H1 (cell line): ENCODE measurements at regions not wholly inside any gene's neighbourhood (a gene's known extent, or its start where the extent isn't known, plus 50 kb on each side); places are given as distances from the start of the nearest gene placed in this dataset.

Experiments used
- CTCF ChIA-PET: fragments of 300-600 bp; sonication (Branson Sonifier 250); formaldehyde crosslinking; loops from one replicate; lab custom pipeline; 2021; ENCODE audit not compliant: partially characterized antibody; lab: Charles Lee
- POLR2A ChIA-PET: fragments of 300-600 bp; sonication (Branson Sonifier 250); formaldehyde crosslinking; loops from one replicate; lab custom pipeline; 2021; ENCODE audit warnings: inconsistent platforms; ENCODE audit not compliant: partially characterized antibody; lab: Charles Lee
- DNase-seq, 2 experiments: peaks; one replicate each; pipeline versions ENCODE4 v3.0.0 to v3.0.0-alpha.2; 2010 to 2022; ENCODE audit warnings: low spot score in 2 of 2, low read depth in 1 of 2, mixed read lengths in 1 of 2
- FAIRE-seq: peaks from 2 replicates; lab custom pipeline; 2011; peaks lifted over from hg19 to GRCh38; lab: Jason Lieb, UNC
- H2AFZ ChIP-seq: 2 replicates; pipeline ENCODE4 v1.8.1; 2012; ENCODE audit warnings: low read length, inconsistent platforms
- H2AK5ac ChIP-seq: 2 replicates; pipeline ENCODE4 v1.6.1; 2013; ENCODE audit warnings: low read depth, low read length
- H2BK120ac ChIP-seq: replicated peaks from 2 replicates; pipeline ENCODE3; 2013; ENCODE audit warnings: low read depth, low read length, inconsistent platforms
- H2BK12ac ChIP-seq: 2 replicates; pipeline ENCODE4 v1.6.1; 2013; ENCODE audit warnings: low read depth, low read length
- H2BK15ac ChIP-seq: 2 replicates; pipeline ENCODE4 v1.6.1; 2013; ENCODE audit warnings: low read length
- H2BK20ac ChIP-seq: 2 replicates; pipeline ENCODE4 v1.6.1; 2013; ENCODE audit warnings: low read length
- H2BK5ac ChIP-seq: 2 replicates; pipeline ENCODE4 v1.6.1; 2013; ENCODE audit warnings: low read depth, low read length
- H3K14ac ChIP-seq: 2 replicates; pipeline ENCODE4 v1.6.1; 2013; ENCODE audit warnings: inconsistent platforms; ENCODE audit not compliant: insufficient read length
- H3K18ac ChIP-seq: 2 replicates; pipeline ENCODE4 v1.6.1; 2013; ENCODE audit warnings: low read length; ENCODE audit errors: extremely low read depth
- H3K23ac ChIP-seq: 2 replicates; pipeline ENCODE4 v1.6.1; 2013; ENCODE audit warnings: inconsistent platforms; ENCODE audit not compliant: insufficient read length
- H3K23me2 ChIP-seq: 2 replicates; pipeline ENCODE4 v1.6.1; 2013; ENCODE audit warnings: low read depth, low read length
- H3K27ac ChIP-seq: 2 replicates; pipeline ENCODE4 v1.6.1; 2011; ENCODE audit warnings: low read depth, low read length, inconsistent platforms
- H3K27me3 ChIP-seq, 4 experiments: replicated peaks in 1 of 4; 1 replicate in 1 of 4; 2 replicates in 3 of 4; pipeline versions ENCODE4 v1.6.1 to v1.8.1; 2011 to 2013; ENCODE audit warnings: low read length in 3 of 4, mild to moderate bottlenecking in 3 of 4, inconsistent platforms in 2 of 4, mixed read lengths in 2 of 4, moderate library complexity in 1 of 4; ENCODE audit not compliant: control insufficient read depth in 3 of 4, insufficient read depth in 3 of 4; ENCODE audit errors: extremely low read depth in 1 of 4
- H3K36me3 ChIP-seq, 4 experiments: 2 replicates each; pipeline versions ENCODE4 v1.6.1 to v1.8.1; 2011 to 2013; ENCODE audit warnings: mild to moderate bottlenecking in 4 of 4, low read length in 3 of 4, moderate library complexity in 2 of 4, control low read depth in 1 of 4, inconsistent platforms in 1 of 4; ENCODE audit not compliant: insufficient read depth in 4 of 4, control insufficient read depth in 2 of 4
- H3K4ac ChIP-seq: replicated peaks from 2 replicates; pipeline ENCODE3; 2013; ENCODE audit warnings: low read length, low read depth, mixed read lengths, inconsistent platforms; ENCODE audit not compliant: insufficient read length
- H3K4me1 ChIP-seq, 4 experiments: replicated peaks in 1 of 4; 1 replicate in 1 of 4; 2 replicates in 3 of 4; pipeline versions ENCODE4 v1.6.1 to v1.8.1; 2011 to 2013; ENCODE audit warnings: low read length in 3 of 4, inconsistent platforms in 2 of 4, mixed read lengths in 1 of 4; ENCODE audit not compliant: insufficient read depth in 4 of 4, control insufficient read depth in 3 of 4
- H3K4me2 ChIP-seq, 2 experiments: 2 replicates each; pipeline versions ENCODE4 v1.6.1 to v1.8.1; 2011 to 2013; ENCODE audit warnings: low read depth in 2 of 2, low read length in 2 of 2, control low read depth in 1 of 2, inconsistent platforms in 1 of 2, mild to moderate bottlenecking in 1 of 2; ENCODE audit not compliant: insufficient read depth in 1 of 2
- H3K4me3 ChIP-seq, 4 experiments: fragments of 200-600, 300-600 bp in 1 of 4; sonication (generic), shearing (Covaris generic), sonication (Bioruptor Twin) in 1 of 4; 2 replicates each; pipeline versions ENCODE4 v1.5.1 to v1.8.1; 2011 to 2016; ENCODE audit warnings: low read length in 4 of 4, low read depth in 3 of 4, control low read depth in 2 of 4, inconsistent platforms in 2 of 4, mild to moderate bottlenecking in 2 of 4, mixed read lengths in 1 of 4, moderate library complexity in 1 of 4; ENCODE audit not compliant: insufficient read depth in 2 of 4; ENCODE audit errors: extremely low read depth in 1 of 4
- H3K56ac ChIP-seq: replicated peaks from 2 replicates; pipeline ENCODE3; 2013; ENCODE audit warnings: low read depth, mild to moderate bottlenecking, mixed read lengths, low read length, inconsistent platforms; ENCODE audit not compliant: insufficient read length
- H3K79me1 ChIP-seq: 2 replicates; pipeline ENCODE4 v1.6.1; 2013; ENCODE audit warnings: low read depth, low read length, control low read depth
- H3K79me2 ChIP-seq, 2 experiments: 2 replicates each; pipeline versions ENCODE4 v1.6.1 to v1.8.1; 2012 to 2013; ENCODE audit warnings: low read length in 2 of 2, mild to moderate bottlenecking in 2 of 2, inconsistent platforms in 1 of 2; ENCODE audit not compliant: insufficient read depth in 2 of 2, control insufficient read depth in 1 of 2
- H3K9ac ChIP-seq, 4 experiments: replicated peaks in 1 of 4; 1 replicate in 1 of 4; 2 replicates in 3 of 4; pipeline versions ENCODE4 v1.6.1 to v1.8.1; 2011 to 2013; ENCODE audit warnings: low read depth in 3 of 4, low read length in 3 of 4, control low read depth in 2 of 4, mild to moderate bottlenecking in 2 of 4, moderate library complexity in 2 of 4, inconsistent platforms in 1 of 4; ENCODE audit errors: extremely low read depth in 1 of 4
- H3K9me3 ChIP-seq, 2 experiments: 2 replicates each; pipeline versions ENCODE4 v1.6.1 to v1.8.1; 2012 to 2013; ENCODE audit warnings: mild to moderate bottlenecking in 2 of 2, moderate library complexity in 2 of 2, control low read depth in 1 of 2, inconsistent platforms in 1 of 2, low read depth in 1 of 2, low read length in 1 of 2, mixed read lengths in 1 of 2; ENCODE audit not compliant: insufficient read depth in 2 of 2
- H4K20me1 ChIP-seq, 2 experiments: replicated peaks in 1 of 2; 2 replicates each; pipeline versions ENCODE3 to v1.8.1; 2011 to 2013; ENCODE audit warnings: inconsistent platforms in 2 of 2, low read length in 2 of 2, mild to moderate bottlenecking in 1 of 2; ENCODE audit not compliant: insufficient read depth in 2 of 2, control insufficient read depth in 1 of 2
- H4K5ac ChIP-seq: 2 replicates; pipeline ENCODE4 v1.6.1; 2013; ENCODE audit warnings: low read length, low read depth, mixed read lengths, inconsistent platforms; ENCODE audit not compliant: insufficient read length
- H4K8ac ChIP-seq: 2 replicates; pipeline ENCODE4 v1.8.0; 2013; ENCODE audit warnings: mild to moderate bottlenecking, moderate library complexity, low read length, inconsistent platforms; ENCODE audit not compliant: insufficient read depth; ENCODE audit errors: extremely low read depth
- H4K91ac ChIP-seq: replicated peaks from 2 replicates; pipeline ENCODE3; 2013; ENCODE audit warnings: low read length, mixed read lengths, inconsistent platforms; ENCODE audit not compliant: insufficient read length
- BACH1 ChIP-seq: IDR thresholded peaks from 2 replicates; pipeline ENCODE4 v1.6.1; 2012; ENCODE audit warnings: low read length, improper control_type of control experiment
- CBX5 ChIP-seq: fragments of 300-800, 300-1000 bp; sonication (generic); IDR thresholded peaks from 2 replicates; pipeline ENCODE4 v1.7.1; 2016; ENCODE audit warnings: antibody characterized with exemption, low read length, low read depth
- CHD1 ChIP-seq: IDR thresholded peaks from 2 replicates; pipeline ENCODE4 v1.6.1; 2012; ENCODE audit warnings: low read depth, low read length, improper control_type of control experiment
- EGR1 ChIP-seq: IDR thresholded peaks from 2 replicates; pipeline ENCODE4 v1.6.1; 2011; ENCODE audit warnings: low read depth, low read length, borderline replicate concordance
- HDAC6 ChIP-seq: IDR thresholded peaks from one replicate; pipeline ENCODE4 v1.7.1; 2012; ENCODE audit warnings: low read depth, mild to moderate bottlenecking, inconsistent platforms, low read length, moderate library complexity
- KDM1A ChIP-seq: fragments of 200-600, 300-600 bp; sonication (generic); IDR thresholded peaks from 2 replicates; pipeline ENCODE4 v1.7.1; 2016; ENCODE audit warnings: mild to moderate bottlenecking, low read length, borderline replicate concordance
- SIN3A ChIP-seq, 2 experiments: IDR thresholded peaks in 1 of 2; conservative IDR thresholded peaks in 1 of 2; 2 replicates each; pipeline ENCODE4 v1.6.1; 2011 to 2012; ENCODE audit warnings: low read length in 2 of 2, improper control_type of control experiment in 1 of 2, low read depth in 1 of 2, mild to moderate bottlenecking in 1 of 2
- SIX5 ChIP-seq: IDR thresholded peaks from 2 replicates; pipeline ENCODE4 v1.6.1; 2011; ENCODE audit warnings: mild to moderate bottlenecking, low read depth, low read length
- SP4 ChIP-seq: IDR thresholded peaks from 2 replicates; pipeline ENCODE4 v1.6.1; 2012; ENCODE audit warnings: low read length, inconsistent platforms
- WGBS, 2 experiments: shearing (Covaris generic) in 1 of 2; methylation state at CpG; one replicate each; pipeline versions ENCODE4 v1.1.6 to v1.1.7; 2013 to 2015; ENCODE audit warnings: low lambda C conversion rate in 2 of 2, mixed read lengths in 2 of 2, inconsistent platforms in 1 of 2, low coverage in 1 of 2, missing lambda C conversion rate in 1 of 2; ENCODE audit not compliant: insufficient replicate concordance in 2 of 2, insufficient coverage in 1 of 2, insufficient read length in 1 of 2; ENCODE audit errors: extremely low coverage in 1 of 2, missing lambda C conversion rate in 1 of 2; 5-methylcytosine and 5-hydroxymethylcytosine counted together
- TF ChIP-seq, protein P1 (sequence below): IDR thresholded peaks from 2 replicates; pipeline ENCODE4 v1.6.1; 2012; ENCODE audit warnings: low read length, inconsistent platforms
- TF ChIP-seq, protein P2 (sequence below): IDR thresholded peaks from 2 replicates; pipeline ENCODE4 v1.6.1; 2011; ENCODE audit warnings: low read length, improper control_type of control experiment

DNA sequence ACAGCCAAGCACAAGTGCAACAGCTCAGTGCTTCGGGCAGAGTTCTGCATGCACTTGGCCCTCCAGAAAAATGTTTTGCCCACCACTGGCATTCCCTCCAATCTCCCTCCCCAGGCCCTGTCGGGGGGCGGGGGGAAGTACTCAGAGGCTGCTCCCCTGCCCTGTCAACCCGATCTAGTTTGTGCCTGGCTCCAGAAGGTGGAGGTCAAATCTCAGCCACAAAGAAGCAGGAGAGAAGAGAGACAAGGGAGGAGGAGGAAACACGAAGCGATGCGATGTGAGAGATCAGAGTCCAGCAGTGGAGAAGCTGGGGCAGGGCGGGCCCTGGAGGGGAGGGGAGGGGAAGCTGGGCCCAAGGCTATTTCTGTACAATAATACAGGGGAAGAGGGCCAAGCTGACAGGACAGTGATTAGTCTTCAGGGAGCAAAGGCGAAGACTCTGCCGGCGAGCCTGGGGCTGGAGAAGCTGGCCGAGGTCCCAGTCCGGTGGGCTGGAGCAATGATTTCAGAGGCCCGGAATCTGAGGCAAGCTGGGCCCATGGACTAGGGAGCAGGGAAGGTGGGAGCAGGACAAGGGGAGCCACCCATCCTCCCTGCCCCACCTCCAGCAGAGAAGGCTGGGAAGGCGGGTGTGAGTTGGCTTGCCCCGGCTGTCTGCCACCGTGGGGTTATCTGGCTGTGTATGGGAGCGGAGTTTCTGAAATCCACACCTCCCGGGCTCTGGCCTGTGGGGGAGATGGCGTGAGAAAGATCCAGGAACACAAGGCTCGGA, 167.1 kb downstream of the EFNB1 start:
- Histone ChIP-seq H2AK5ac (no peak overlapping the region), H3K4me1 (peaks cover 0 to 3% (median 1%) of the 10 kb centered on the region in 4 experiments; a peak in 3 of 7 replicates), H3K23ac (no peak overlapping the region), H2BK12ac (no peak overlapping the region), H2BK15ac (no peak overlapping the region), H4K91ac (no peak overlapping the region), H3K79me1 (no peaks in the 10 kb centered on the region), H3K4me3 (no peak overlapping the region), H3K56ac (no peak overlapping the region), H4K20me1 (no peaks in the 10 kb centered on the region), H3K27ac (no peak overlapping the region), H3K14ac (no peak overlapping the region), H2AFZ (no peak overlapping the region), H3K9ac (no peak overlapping the region), H2BK120ac (no peak overlapping the region), H3K79me2 (no peaks in the 10 kb centered on the region), H4K5ac (no peak overlapping the region), H3K4ac (no peak overlapping the region), H3K27me3 (no peaks in the 10 kb centered on the region; a peak in 1 of 7 replicates), H3K4me2 (no peak overlapping the region), H2BK5ac (no peak overlapping the region), H3K18ac (no peak overlapping the region), H4K8ac (no peak overlapping the region), H3K36me3 (no peaks in the 10 kb centered on the region), H3K23me2 (no peaks in the 10 kb centered on the region), H2BK20ac (no peak overlapping the region), H3K9me3 (no peaks in the 10 kb centered on the region)
- POLR2A ChIA-PET, result no interaction called here
- CTCF ChIA-PET, result no interaction called here
- no peak for FAIRE-seq
- WGBS, 2 experiments, result 91% methylated on average over 12 of the region's 21 CpGs; no CpG with 5 or more reads in 1 of the 2 experiments
- peak in 1 of 2 experiments; percentile 30 for DNase-seq
- TF ChIP-seq HDAC6 (no peak), SP4 (no peak), SIX5 (no peak), CHD1 (no peak), BACH1 (no peak), CBX5 (no peak), EGR1 (no peak), KDM1A (no peak), SIN3A (conservative IDR thresholded peaks at IDR 0.05 in 1 of 2, IDR thresholded peaks at IDR 0.05 in 1 of 2; ENCODE audit: low read depth in 1 of 2, low read length in 2 of 2) (no peak)
- TF ChIP-seq, protein P1, sequence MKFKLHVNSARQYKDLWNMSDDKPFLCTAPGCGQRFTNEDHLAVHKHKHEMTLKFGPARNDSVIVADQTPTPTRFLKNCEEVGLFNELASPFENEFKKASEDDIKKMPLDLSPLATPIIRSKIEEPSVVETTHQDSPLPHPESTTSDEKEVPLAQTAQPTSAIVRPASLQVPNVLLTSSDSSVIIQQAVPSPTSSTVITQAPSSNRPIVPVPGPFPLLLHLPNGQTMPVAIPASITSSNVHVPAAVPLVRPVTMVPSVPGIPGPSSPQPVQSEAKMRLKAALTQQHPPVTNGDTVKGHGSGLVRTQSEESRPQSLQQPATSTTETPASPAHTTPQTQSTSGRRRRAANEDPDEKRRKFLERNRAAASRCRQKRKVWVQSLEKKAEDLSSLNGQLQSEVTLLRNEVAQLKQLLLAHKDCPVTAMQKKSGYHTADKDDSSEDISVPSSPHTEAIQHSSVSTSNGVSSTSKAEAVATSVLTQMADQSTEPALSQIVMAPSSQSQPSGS, result no peak
- TF ChIP-seq, protein P2, sequence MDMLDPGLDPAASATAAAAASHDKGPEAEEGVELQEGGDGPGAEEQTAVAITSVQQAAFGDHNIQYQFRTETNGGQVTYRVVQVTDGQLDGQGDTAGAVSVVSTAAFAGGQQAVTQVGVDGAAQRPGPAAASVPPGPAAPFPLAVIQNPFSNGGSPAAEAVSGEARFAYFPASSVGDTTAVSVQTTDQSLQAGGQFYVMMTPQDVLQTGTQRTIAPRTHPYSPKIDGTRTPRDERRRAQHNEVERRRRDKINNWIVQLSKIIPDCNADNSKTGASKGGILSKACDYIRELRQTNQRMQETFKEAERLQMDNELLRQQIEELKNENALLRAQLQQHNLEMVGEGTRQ, result no peak
